ENCODE measurements at regions not wholly inside any gene's neighbourhood (a gene's known extent, or its start where the extent isn't known, plus 50 kb on each side); places are given as distances from the start of the nearest gene placed in this dataset.

- TF ChIP-seq ZNF70 (CRISPR knock-in tag; IDR thresholded peaks at IDR 0.05) (no peak), ZC3H10 (CRISPR knock-in tag; IDR thresholded peaks at IDR 0.05) (no peak), ARNTL (CRISPR knock-in tag; IDR thresholded peaks at IDR 0.05; ENCODE audit: borderline replicate concordance, low read depth) (no peak)
These were observed 373.6 kb downstream of the PBX1 start for GRCh38 chr1:164932580-164932979.
